HT1080 (cell line): ENCODE measurements at regions not wholly inside any gene's neighbourhood (a gene's known extent, or its start where the extent isn't known, plus 50 kb on each side); places are given as distances from the start of the nearest gene placed in this dataset.

Experiments used
- DNase-seq: peaks from one replicate; pipeline ENCODE4 v3.0.0-alpha.2; 2015; ENCODE audit warnings: low read depth

- DNase-seq = no peak
These were observed 102.2 kb upstream of the ARRDC4 start for GRCh38 chr15:97858296-97858695.

DNA sequence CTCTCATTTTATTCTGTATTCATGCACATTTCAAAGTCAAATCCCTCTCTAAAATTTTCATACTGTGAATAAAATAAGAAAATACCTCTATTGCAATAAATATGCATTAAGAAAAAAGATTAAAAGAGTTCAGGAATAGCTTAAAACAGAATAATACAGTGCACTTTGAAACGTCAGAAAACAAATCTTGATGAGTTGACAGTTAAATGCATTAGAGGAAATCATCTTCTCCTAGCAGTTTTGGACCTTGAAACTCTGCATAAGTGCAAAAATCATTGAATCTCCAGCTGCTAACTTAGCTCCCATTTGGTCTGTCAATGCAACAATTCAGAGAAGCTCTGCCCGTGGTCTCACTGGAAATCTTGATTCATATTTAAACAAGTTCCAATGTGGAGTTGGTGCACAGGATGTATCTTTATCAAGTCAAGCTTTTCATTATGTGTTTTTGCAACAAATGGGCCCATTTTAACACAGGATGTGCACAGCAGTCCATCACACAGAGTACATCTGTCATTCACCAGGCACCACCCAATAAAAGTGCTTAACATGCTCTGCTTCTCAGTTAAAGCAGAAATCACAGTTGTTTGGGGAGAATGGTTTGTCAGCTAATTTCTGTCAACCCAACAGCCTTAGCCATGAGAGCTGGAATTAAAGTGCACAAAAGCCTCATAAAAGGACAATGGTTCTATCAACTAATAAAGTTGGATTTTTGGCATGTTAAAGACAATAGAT is 98.8 kb upstream of the ARRDC4 start:
- no peak for DNase-seq

DNA sequence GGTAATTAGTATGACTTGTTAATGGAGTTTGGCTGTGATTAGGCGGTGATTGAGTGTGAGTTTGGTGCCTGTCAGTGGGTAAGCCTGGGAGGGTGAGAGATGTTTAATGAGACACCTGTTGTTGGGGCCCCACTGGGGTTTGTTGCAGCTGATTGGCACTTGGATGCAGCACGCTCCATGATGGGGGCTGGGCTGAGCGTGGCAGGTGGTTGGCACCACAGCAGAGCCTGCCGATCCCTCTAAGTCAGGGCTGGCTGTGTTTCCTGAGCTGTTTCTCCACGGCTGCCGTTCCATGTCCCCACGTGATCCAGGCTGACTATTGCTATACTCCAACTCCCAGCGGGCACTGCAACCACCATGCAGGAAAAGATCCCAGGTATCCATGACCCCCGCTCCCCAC is 93.5 kb upstream of the ARRDC4 start:
- DNase-seq = no peak

GRCh38 chr15:97867870-97868269 is 92.6 kb upstream of the ARRDC4 start:
- DNase-seq = no peak

- DNase-seq = no peak
These were observed 91.5 kb upstream of the ARRDC4 start for GRCh38 chr15:97868981-97869380.

GRCh38 chr15:97870771-97871170 is 89.7 kb upstream of the ARRDC4 start:
- DNase-seq = no peak

- DNase-seq = no peak
These were observed 86.4 kb upstream of the ARRDC4 start for GRCh38 chr15:97874139-97874538.

DNA sequence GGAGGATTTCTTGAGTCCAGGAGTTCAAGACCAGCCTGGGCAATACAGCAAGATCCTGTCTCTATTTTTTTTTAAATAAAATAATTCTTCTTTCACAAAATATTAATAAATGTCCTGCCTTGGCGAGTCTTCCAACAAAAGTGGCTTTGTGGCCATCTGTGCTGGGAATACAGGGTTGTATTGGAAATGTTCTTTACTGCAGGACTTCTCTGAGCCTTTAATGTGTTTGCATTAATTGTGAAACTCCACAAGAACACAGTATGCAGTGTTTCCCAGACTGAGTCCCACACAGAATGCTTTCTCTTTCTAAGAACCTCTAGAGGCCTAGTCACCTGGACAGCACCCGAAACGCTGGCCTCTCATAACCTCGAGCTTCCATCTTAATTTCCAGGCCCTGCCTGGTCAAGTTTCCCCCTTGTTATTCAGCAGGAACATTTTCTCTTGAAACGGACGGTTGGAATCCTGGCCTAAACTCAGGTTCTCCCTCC is 85.4 kb upstream of the ARRDC4 start:
- DNase-seq = no peak

GRCh38 chr15:97875513-97876280 is 84.8 kb upstream of the ARRDC4 start:
- DNase-seq = no peak

GRCh38 chr15:97876281-97876675 is 84.2 kb upstream of the ARRDC4 start:
- DNase-seq = no peak

- peak; percentile 29 for DNase-seq
These were observed 79.0 kb upstream of the ARRDC4 start for GRCh38 chr15:97881346-97881965.

GRCh38 chr15:97884513-97885131 is 75.9 kb upstream of the ARRDC4 start:
- DNase-seq = no peak

DNA sequence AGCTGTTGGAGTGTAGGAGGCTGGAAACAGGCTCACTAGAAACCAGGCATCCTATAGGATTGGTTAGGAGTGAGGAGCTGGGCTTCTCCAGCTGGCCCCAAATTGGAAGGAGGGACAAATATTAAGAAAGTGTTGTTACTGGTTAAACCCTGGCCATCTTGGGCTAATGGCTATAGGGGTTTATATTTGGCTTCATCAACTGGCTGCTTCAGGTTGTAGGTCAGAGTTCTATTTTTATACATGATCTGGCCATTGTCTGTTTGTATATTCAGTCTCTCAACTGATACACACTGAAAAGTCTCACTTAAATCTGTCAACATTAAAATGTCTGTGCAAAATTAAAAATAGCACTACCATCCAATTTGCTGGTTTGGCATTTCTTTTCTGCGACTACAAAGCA is 70.2 kb upstream of the ARRDC4 start:
- DNase-seq = no peak

- DNase-seq = no peak
These were observed 68.2 kb upstream of the ARRDC4 start for GRCh38 chr15:97892167-97892938.

- DNase-seq = peak; percentile 10
These were observed 66.5 kb upstream of the ARRDC4 start for GRCh38 chr15:97893967-97894366.

GRCh38 chr15:97899981-97900380 is 60.5 kb upstream of the ARRDC4 start:
- DNase-seq = no peak

- peak; percentile 32 for DNase-seq
These were observed 58.2 kb upstream of the ARRDC4 start for GRCh38 chr15:97902140-97902780.

- DNase-seq = no peak
These were observed 56.9 kb upstream of the ARRDC4 start for GRCh38 chr15:97903560-97903959.

- DNase-seq = peak; percentile 53
These were observed 56.4 kb upstream of the ARRDC4 start for GRCh38 chr15:97903971-97904572.

GRCh38 chr15:97909291-97909891 is 51.1 kb upstream of the ARRDC4 start:
- peak; percentile 50 for DNase-seq
